Gastroesophageal sphincter (tissue), 4 donors: ENCODE measurements at regions not wholly inside any gene's neighbourhood (a gene's known extent, or its start where the extent isn't known, plus 50 kb on each side); places are given as distances from the start of the nearest gene placed in this dataset.

Source experiments
- ATAC-seq: fragments of 150-250 bp; one replicate; pipeline ENCODE4 v1.9.1; 2016; ENCODE audit warnings: mild to moderate bottlenecking, moderate library complexity
- H3K27ac ChIP-seq, 4 donors: fragments of 200-600 bp; sonication (generic) in 3 of 4; 1 replicate in 3 of 4; 2 replicates in 1 of 4; pipeline ENCODE4 v1.5.1; 2016 to 2019
- H3K27me3 ChIP-seq: fragments of 200-600 bp; sonication (generic); one replicate; pipeline ENCODE4 v1.5.1; 2019
- H3K36me3 ChIP-seq, 2 donors: fragments of 200-600 bp; sonication (generic); one replicate each; pipeline ENCODE4 v1.5.1; 2019; ENCODE audit warnings: control low read depth in 1 of 2
- H3K4me1 ChIP-seq, 3 donors: fragments of 200-600 bp; sonication (generic); 1 replicate in 2 of 3; 2 replicates in 1 of 3; pipeline ENCODE4 v1.5.1; 2016 to 2019; ENCODE audit warnings: control low read depth in 2 of 3
- H3K4me3 ChIP-seq, 2 donors: fragments of 200-600 bp; sonication (generic); one replicate each; pipeline ENCODE4 v1.5.1; 2019; ENCODE audit warnings: mild to moderate bottlenecking in 1 of 2, moderate library complexity in 1 of 2
- H3K9me3 ChIP-seq, 3 donors: fragments of 200-600 bp; sonication (generic); one replicate each; pipeline ENCODE4 v1.5.1; 2017 to 2019; ENCODE audit warnings: control low read depth in 2 of 3
- EP300 ChIP-seq: sonication (generic); formaldehyde crosslinking; IDR thresholded peaks from one replicate; pipeline ENCODE4 v1.6.1; 2017; ENCODE audit warnings: antibody characterized with exemption, mild to moderate bottlenecking
- POLR2A ChIP-seq, 2 donors: fragments of 450-650 bp; IDR thresholded peaks; one replicate each; pipeline ENCODE4 v1.6.1; 2017; ENCODE audit warnings: antibody characterized with exemption in 2 of 2, mild to moderate bottlenecking in 2 of 2, moderate library complexity in 1 of 2
- POLR2AphosphoS5 ChIP-seq: sonication (generic); formaldehyde crosslinking; IDR thresholded peaks from one replicate; pipeline ENCODE4 v1.6.1; 2017; ENCODE audit warnings: antibody characterized with exemption
- WGBS, 2 donors: methylation state at CpG; one replicate each; pipeline ENCODE4 v1.1.5; 2018; ENCODE audit warnings: low coverage in 1 of 2; 5-methylcytosine and 5-hydroxymethylcytosine counted together
- TF ChIP-seq, protein P1 (sequence below), 4 experiments: fragments of 200-600 bp in 2 of 4; fragments of 450-650 bp in 2 of 4; sonication (generic) in 1 of 4; IDR thresholded peaks; one replicate each; pipeline ENCODE4 v1.5.1; 2017 to 2019; ENCODE audit warnings: antibody characterized with exemption in 4 of 4, mild to moderate bottlenecking in 2 of 4, moderate library complexity in 2 of 4

DNA sequence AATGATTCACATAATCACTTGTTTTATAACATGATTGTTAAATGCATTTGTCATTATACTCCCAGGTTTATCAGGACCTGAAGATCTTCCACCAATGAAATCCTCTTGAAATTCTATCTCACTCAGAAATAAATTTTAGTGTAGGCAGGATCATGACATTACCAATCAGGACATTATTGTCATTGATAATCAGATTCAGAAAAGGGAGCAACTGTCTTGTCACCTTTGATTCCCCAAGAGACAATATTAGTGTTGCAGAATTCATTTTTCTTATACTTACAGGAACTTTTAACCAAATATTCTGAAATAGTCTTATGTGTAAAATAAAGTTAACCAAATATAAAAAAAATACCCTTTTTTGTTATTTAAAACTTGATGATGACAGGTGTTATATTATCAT, 1892.5 kb upstream of the ADGRL3 start:
- ATAC-seq, result no peak
- Histone ChIP-seq H3K4me1 (no peaks in the 10 kb centered on the region), H3K4me3 (no peak overlapping the region), H3K36me3 (no peaks in the 10 kb centered on the region), H3K9me3 (no peaks in the 10 kb centered on the region), H3K27me3 (no peaks in the 10 kb centered on the region), H3K27ac (no peak overlapping the region)
- TF ChIP-seq POLR2A (IDR thresholded peaks at IDR 0.05), result no peak
- no peak for TF ChIP-seq POLR2AphosphoS5
- TF ChIP-seq, protein P1, sequence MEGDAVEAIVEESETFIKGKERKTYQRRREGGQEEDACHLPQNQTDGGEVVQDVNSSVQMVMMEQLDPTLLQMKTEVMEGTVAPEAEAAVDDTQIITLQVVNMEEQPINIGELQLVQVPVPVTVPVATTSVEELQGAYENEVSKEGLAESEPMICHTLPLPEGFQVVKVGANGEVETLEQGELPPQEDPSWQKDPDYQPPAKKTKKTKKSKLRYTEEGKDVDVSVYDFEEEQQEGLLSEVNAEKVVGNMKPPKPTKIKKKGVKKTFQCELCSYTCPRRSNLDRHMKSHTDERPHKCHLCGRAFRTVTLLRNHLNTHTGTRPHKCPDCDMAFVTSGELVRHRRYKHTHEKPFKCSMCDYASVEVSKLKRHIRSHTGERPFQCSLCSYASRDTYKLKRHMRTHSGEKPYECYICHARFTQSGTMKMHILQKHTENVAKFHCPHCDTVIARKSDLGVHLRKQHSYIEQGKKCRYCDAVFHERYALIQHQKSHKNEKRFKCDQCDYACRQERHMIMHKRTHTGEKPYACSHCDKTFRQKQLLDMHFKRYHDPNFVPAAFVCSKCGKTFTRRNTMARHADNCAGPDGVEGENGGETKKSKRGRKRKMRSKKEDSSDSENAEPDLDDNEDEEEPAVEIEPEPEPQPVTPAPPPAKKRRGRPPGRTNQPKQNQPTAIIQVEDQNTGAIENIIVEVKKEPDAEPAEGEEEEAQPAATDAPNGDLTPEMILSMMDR (IDR thresholded peaks at IDR 0.05), result no peak
- TF ChIP-seq EP300, result no peak

- H3K4me3 ChIP-seq, result no peak overlapping the region
- no peak overlapping the region for H3K27ac ChIP-seq
- WGBS, 2 donors, result 0 to 21% methylated on average over 1 of the region's 1 CpG
- no peaks in the 10 kb centered on the region for H3K9me3 ChIP-seq
- H3K36me3 ChIP-seq, result no peaks in the 10 kb centered on the region
- no peak for ATAC-seq
- H3K4me1 ChIP-seq, result no peaks in the 10 kb centered on the region
- no peaks in the 10 kb centered on the region for H3K27me3 ChIP-seq
- TF ChIP-seq POLR2A (IDR thresholded peaks at IDR 0.05) (no peak), EP300 (no peak), POLR2AphosphoS5 (no peak)
- TF ChIP-seq, protein P1 (IDR thresholded peaks at IDR 0.05), result no peak
Measured at GRCh38 chr4:59314637-59315036, 1885.5 kb upstream of the ADGRL3 start.

- Histone ChIP-seq H3K27me3 (no peaks in the 10 kb centered on the region), H3K4me1 (no peaks in the 10 kb centered on the region), H3K9me3 (no peaks in the 10 kb centered on the region), H3K36me3 (no peaks in the 10 kb centered on the region), H3K4me3 (no peak overlapping the region), H3K27ac (no peak overlapping the region)
- no peak for TF ChIP-seq POLR2AphosphoS5
- TF ChIP-seq POLR2A (IDR thresholded peaks at IDR 0.05), result no peak
- TF ChIP-seq, protein P1 (IDR thresholded peaks at IDR 0.05), result no peak
- no peak for TF ChIP-seq EP300
- ATAC-seq, result no peak
Measured at GRCh38 chr4:59339631-59340030, 1860.5 kb upstream of the ADGRL3 start.

DNA sequence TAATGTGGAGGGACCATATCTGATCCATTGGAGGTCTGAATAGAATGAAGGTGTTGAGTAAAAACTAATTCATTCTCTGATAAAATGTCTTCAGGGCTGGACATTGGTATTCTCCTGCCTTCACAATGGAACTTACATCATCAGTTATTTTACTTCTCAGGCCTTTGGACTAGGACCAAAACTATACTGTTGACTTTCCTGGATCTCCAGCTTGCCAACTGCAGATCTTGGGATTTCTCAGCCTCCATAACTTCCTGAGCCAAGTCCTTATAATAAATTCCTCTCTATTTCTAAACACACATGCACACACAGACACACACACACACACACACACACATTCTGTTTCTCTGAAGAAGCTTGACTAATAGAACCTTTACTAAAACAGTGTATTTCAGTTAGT, 1858.6 kb upstream of the ADGRL3 start:
- no peaks in the 10 kb centered on the region for H3K4me1 ChIP-seq
- H3K9me3 ChIP-seq, result no peaks in the 10 kb centered on the region
- no peak overlapping the region for H3K4me3 ChIP-seq
- no peak for ATAC-seq
- H3K27me3 ChIP-seq, result no peaks in the 10 kb centered on the region
- TF ChIP-seq, protein P1 (IDR thresholded peaks at IDR 0.05), result no peak
- TF ChIP-seq POLR2A (IDR thresholded peaks at IDR 0.05), result no peak
- TF ChIP-seq POLR2AphosphoS5, result no peak
- TF ChIP-seq EP300, result no peak
- H3K27ac ChIP-seq, result no peak overlapping the region
- no peaks in the 10 kb centered on the region for H3K36me3 ChIP-seq

DNA sequence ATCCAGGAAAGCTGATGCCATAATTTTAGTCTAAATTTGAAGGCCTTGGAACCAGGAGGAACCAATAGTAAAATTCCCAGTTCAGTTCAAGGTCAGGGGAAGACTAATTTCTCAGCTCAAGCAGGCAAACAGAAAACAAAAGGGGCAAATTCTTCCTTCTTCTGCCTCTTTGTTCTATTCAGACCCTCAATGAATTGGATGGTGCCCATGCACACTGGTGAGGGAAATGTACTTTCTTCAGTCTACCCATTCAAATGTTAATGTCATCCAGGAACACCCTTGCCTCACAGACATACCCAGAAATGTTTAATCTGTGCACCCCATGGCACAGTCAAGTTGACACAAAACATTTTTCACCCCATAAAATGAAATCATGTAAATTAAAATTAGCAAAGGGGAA, 1851.2 kb upstream of the ADGRL3 start:
- no peak overlapping the region for H3K4me3 ChIP-seq
- no peaks in the 10 kb centered on the region for H3K36me3 ChIP-seq
- no peaks in the 10 kb centered on the region for H3K27me3 ChIP-seq
- ATAC-seq, result no peak
- TF ChIP-seq EP300 (no peak), POLR2AphosphoS5 (no peak), POLR2A (IDR thresholded peaks at IDR 0.05) (no peak)
- TF ChIP-seq, protein P1 (IDR thresholded peaks at IDR 0.05), result no peak
- no peak overlapping the region for H3K27ac ChIP-seq
- no peaks in the 10 kb centered on the region for H3K4me1 ChIP-seq
- no peaks in the 10 kb centered on the region for H3K9me3 ChIP-seq
